Renal pelvis (tissue), 1 donor: ENCODE measurements at regions not wholly inside any gene's neighbourhood (a gene's known extent, or its start where the extent isn't known, plus 50 kb on each side); places are given as distances from the start of the nearest gene placed in this dataset.
"Not testable (repeated sequence)": the region's sequence is repeated elsewhere in the genome, so short reads cannot be mapped to it uniquely, and the experiment has no call there.

Experiments
- DNase-seq: peaks from one replicate; pipeline ENCODE4 v3.0.0-alpha.2; 2013

DNA sequence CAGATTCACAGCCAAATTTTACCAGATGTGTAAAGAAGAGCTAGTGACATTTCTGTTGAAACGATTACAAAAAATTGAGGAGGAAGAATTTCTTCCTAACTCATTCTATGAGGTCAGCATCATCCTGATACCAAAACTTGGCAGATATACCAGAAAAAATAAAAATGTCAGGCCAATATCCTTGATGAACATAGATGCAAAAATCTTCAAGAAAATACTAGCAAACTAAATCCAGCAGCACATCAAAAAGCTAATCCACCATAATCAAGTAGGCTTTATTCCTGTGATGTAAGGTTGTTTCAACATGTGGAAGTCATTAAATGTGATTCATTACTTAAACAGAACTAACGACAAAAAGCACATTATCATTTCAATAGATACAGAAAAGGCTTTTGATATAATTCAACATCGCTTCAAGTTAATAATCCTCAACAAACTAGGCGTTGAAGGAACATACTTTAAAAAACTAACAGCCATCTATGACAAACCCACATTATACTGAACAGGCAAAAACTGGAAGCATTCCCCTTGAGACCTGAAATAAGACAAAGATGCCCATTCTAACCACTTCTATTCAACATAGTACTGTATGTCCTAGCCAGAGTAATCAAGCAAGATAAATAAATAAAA, 807.7 kb upstream of the ZWINT start:
- DNase-seq: no peak

DNA sequence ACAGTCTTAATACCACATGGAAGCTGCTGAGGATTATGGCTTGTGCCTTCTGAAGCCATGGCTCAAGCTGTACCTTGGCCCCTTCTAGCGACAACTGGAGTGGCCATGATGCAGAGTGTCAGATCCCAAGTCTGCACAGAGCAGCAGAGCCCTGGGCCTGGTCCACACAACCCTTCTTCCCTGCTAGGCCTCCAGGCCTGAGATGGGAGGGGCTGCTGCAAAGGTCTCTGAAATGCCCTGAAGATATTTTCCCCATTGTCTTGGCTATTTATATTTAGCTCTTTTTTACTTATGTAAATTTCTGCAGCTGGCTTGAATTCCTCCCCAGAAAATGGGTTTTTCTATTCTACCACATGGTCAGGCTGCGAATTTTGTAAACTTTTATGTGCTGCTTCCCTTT, 804.6 kb upstream of the ZWINT start:
- no peak for DNase-seq

DNA sequence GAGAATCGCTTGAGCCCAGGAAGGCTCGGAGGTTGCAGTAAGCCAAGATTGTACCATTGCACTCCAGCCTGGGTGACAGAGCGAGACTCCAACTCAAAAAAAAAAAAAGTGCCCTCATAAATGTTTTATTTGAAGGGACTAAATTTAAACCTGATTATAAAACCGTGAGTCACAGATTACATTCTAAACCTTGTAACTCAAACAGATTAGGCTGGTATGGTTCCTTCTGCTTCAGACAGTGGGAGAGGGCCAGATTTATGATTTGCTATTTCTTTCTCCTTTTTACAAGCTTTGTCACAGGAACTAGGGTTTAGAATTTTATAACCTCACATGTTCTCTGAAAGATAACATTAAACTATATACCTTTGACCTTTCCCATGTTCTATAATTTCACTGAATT, 801.2 kb upstream of the ZWINT start:
- no peak for DNase-seq

DNA sequence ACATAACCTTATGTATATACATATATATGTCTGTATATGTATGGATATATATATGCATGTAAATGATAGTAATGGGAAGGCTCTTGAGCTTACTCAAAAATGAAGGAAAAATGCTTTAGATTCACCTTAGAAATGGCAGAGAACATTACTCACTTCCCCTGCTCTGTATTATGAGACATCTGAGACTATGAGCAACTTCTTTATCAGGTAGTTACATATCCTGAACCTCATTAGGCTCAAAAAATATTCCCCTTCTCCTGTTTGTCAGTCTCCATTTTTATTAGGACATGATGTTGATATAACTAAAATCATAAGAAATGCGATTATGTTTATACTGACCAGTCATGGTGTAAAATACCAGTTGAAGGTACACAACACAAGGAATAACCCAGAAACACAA, 800.1 kb upstream of the ZWINT start:
- no peak for DNase-seq

DNA sequence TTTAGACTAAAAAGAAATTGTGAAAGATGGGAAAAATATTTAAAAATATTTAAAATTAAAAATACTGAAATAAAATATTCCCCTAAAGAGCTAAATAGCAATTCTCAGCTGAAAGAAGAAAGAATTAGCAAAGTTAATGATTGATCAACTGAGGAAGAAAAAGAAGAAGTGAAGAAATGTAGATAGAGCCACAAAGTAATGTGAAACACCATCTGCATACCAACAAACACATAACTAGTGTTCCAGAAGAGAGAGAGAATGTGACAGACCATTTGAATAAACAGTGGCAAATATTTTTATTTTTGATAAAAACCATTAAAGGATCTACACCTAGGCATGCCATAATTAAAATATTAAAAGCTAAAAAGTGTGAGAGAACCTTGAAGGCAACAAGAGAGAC, 784.5 kb upstream of the ZWINT start:
- no peak for DNase-seq

DNA sequence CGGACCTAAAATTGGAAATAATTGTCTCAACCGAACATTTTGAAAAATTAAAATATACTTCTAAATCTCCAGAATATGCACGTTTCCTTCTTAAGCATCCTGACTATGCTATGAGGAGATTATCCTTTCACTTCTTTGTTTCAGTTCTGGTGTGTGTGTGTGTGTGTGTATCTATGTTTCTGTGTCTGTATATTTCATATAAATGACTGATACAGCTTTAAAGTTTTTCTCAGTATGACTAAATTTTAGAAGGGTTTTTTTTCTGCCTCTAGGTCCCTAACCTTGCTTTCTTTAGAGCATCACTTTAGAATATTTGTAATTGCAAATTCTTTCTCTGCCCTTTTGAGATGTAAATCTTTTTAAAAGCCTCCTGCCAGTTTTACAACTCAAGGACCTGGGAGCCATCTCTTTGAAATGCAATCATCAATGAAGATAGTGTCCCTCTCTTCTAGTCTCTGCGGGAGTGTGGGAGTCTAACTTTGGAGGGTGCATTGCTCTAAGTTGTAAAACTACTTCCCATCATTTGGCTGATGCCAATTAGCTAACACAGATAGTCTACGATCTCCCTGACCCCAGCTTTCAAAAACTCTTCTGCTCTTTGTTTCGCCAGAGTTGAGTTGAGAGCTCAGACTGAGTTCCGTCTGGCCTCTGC, 782.0 kb upstream of the ZWINT start:
- no peak for DNase-seq

DNA sequence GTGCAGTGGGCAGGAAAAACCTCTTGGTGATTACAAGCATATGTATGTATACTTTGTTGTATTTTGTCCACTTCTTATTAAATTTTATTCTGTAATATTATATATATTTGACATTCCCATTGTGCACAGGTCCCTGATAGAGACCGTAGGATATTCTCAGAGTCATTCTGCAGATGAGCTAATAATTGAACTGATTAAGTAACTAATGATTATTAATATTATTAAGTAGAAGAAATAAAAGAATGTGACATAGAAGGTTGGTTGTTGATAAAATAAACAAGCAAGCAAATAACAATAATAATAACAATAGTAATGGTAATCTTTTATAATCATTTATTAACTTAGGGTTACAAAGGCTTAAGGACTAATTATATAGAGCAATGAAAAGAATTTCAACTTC, 780.6 kb upstream of the ZWINT start:
- DNase-seq: no peak

DNA sequence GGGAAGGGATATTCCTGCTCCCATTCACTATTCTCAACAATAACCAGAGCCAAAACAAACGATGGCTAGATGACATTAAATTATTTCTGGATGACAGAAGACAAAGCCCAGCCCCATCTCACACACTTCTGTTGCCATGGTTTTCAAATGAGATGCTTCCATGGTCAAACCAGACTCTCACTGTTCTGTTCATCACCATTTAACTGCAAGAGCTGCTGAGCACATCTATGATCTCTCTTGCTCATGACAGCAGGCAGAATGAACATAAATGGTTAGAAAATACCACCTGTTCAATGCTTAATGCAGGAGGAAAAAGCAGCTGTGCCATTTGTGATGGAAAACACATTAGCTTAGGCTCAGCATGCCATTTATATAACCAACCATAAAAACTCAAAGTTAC, 758.6 kb upstream of the ZWINT start:
- no peak for DNase-seq

DNA sequence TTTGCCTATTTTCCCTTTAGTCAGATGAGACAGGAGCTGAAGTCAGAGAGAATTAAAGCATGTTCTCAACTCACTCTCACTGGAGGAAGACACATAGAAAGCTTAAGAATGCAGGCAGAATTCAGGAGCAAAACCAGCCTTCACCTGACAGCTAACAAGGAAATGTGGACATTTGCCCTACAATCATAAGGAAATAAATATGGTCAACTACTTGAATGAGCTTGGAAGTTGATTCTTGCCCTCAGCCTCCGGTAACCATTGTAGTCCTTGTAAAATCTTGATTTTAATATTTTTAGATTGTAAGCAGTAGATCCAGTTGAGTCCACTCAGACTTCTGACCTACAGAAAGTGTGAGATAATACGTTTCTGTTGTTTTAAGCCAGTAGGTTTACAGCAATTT, 752.5 kb upstream of the ZWINT start:
- DNase-seq: no peak

DNA sequence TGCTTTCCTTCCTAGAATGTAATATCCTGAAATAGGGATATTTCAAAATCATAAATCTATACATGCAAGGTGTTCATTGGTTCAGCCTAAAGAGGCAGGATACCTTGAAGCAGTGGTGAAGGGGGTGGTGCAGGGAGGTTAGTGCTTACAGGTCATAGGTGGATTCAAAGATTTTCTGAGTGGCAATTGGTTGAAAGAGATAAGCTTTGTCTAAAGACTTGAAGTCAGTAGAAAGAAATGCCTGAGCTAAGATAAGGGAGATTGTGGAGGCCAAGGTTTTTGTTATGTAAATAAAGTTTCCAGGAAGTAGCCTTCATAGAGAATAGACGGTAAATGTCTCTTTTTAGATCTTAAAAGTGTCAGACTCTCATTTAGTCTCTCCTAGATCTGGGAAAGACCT, 741.2 kb upstream of the ZWINT start:
- no peak for DNase-seq

DNA sequence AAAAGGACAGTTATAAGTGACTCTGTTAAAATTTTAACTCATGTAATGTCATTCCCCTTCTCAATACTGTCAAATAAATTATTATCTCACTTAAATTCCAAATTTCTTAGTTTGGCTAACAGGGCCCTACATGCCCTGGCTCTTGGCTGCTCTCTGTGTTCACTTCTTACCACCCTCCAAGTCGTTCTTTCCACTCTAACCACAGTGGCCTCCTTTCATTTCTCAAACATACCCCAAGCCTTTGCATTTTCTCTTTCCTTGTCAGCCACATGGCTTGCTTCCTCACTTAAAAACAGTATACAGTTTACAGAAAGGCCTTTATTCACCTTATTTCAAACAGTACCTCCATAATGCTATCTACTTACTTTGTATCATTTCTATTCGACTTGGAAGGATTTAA, 737.1 kb upstream of the ZWINT start:
- DNase-seq: no peak

DNA sequence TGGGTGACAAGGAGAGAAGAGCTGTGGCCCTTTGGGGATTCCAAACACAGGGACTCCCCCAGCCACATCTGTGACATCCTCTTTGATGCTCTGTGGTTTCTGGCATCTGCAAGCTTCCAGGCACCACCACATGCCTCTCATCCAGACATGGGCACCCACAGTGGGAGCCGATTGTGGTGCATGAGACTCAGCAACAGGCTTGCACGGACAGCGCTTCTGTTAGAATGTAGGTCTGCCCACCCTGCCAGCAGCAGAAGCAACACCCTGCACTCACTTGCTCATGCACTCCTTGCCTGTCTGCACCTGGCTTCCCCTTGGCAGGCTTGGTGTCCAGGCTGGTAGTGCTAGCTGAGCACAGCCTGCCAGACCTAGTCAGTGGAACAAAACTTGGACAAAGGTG, 735.0 kb upstream of the ZWINT start:
- DNase-seq: no peak

DNA sequence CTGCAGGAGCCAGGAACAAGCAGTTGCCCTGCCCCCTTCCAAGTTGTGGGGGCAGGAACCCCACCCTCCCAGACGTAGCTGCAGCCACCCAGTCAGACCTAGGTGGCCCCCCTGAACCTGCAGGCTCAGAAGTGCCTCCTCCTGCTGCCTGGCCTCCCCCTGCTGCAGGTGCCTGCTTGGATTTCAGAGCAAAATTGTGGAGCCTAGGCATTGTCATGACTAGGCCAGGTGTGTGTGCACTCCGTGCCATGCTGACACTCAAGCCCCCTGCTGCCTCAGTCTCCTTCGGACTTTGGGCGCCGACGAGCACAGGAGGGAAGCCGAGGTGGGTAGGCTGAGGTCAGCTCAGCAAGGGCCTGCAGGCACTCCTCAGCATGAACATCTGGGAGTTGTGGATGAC, 733.9 kb upstream of the ZWINT start:
- no peak for DNase-seq

DNA sequence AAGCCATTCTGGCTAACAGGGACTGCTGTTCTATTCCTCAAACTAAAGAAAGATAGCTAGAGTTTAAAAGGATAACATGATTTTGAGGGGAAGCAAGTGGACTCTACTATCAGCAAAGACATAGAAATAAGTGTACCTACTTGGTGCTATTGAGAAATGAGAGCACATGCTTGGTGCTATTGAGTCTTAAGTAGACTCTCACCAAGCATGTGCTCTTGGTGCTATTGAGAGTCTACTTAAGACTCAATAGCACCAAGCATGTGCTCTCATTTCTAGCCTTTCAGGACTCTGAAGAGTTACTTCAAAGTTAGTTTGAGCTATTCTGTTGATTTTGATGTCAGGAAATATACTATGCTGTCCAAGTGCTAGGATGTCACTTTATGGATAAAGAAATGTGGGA, 733.0 kb upstream of the ZWINT start:
- no peak for DNase-seq

DNA sequence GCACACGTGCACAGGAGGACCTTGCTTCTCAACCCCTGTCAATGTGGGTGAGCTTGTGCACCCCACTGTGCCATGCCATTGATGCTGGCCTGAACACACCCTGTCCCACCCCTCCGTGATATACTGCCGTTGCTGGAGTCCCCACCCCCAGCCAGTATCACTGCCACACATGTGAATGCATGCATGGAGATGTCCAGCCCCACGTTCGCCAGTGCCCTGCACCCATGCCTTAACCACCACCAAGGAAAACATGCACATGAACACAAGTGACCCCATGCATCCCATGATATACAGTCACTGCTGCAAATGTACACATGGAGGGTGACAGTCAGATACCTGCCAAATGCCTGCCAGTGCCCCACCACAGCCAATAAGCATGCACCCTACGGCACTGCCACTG, 692.5 kb upstream of the ZWINT start:
- no peak for DNase-seq

DNA sequence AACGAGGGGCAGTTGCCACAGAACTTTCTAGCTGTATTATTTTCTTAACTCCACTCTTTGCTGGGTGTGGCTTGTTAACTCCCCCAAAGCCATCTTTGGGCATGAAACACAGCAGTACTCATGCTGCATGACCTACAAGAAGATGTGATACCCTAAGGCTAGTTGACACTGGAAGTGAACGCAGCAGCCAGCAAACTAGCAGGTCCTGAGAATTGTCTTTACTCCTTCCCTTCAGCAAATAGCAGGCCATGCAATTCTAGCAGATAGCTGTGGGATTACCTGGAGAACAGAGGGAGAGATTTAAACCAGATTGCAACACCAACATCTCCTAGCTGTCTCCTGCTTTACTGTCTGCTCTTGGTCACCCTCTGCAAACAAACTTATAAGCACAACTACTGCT, 688.0 kb upstream of the ZWINT start:
- no peak for DNase-seq

DNA sequence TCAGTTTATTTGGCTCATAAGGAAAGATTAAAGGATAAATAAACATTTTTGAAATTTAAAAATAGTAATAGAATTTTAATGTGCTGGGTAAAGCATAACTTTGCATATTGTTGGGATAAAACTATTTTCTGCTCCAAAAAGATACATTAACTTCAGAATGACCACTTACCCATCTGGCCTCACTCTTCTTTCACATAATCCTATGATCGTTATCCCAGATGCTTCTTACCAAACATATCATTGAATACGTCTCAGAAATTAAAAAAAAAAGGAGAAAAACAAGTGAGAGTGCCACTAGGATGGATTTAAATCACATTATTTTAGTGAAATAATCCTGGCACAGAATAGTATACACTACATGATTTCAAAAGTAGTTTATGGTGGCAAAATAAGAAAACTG, 677.5 kb upstream of the ZWINT start:
- DNase-seq: no peak

DNA sequence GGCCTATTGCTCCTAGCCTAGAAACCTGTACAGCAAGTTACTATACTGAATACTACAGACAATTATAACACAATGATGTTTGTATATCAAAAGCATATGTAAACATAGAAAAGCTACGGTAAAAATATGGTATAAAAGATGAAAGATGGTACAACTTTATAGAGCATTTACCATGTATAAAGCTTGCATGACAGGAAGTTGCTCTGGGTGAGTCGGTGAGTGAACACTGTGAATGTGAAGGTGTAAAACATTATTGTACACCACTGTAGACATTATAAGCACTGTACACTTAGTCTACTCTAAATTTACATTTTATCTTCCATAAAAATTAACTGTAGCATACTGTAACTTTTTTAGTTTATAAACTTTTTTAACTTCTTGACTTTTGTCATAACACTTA, 674.3 kb upstream of the ZWINT start:
- no peak for DNase-seq

DNA sequence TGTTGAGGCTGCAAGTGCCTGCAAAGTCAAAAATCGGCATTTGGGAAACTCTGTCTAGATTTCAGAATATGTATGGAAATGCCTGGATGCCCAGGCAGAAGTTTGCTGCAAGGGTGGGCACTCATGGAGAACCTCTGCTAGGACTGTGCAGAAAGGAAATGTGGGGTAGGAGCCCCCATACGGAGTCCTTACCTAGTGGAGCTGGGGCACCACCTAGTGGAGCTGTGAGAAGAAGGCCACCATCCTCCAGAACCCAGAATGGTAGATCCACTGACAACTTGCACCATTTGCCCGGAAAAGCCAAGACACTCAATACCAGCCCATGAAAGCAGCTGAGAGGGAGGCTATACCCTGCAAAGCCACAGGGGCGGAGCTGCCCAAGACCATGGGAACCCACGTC, 671.2 kb upstream of the ZWINT start:
- DNase-seq: not testable (repeated sequence)

DNA sequence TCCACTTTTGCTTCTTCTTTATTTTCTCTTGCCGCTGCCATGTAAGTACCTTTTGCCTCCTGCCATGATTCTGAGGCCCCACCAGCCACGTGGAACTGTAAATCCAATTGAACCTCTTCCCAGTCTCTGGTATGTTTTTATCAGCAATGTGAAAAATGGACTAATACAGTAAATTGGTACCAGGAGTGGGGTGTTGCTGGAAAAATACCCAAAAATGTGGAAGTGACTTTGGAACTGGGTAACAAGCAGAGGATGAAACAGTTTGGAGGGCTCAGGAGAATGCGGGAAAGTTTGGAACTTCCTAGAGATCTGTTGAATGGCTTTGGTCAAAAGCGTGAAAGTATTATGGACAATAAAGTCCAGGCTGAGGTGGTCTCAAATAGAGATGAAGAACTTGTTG, 670.3 kb upstream of the ZWINT start:
- DNase-seq: no peak

DNA sequence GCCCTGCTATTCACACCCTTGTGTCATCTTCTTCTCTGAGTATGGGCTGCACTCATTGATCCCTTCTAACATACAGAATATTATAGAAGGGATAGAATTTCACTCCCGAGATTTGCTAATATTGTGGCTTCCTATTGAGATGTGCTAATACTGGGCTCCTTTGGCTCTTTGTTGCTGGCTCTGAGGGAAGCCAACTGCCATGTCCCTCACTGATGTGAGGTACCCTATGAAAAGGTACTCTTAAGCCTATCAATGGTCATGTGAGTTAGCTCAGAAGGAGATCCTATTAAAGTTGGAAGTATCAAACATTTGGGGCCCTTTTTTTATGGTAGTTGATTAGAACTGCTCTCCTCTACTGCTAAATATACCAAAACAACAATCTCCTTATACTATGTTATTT, 665.2 kb upstream of the ZWINT start:
- DNase-seq: no peak

DNA sequence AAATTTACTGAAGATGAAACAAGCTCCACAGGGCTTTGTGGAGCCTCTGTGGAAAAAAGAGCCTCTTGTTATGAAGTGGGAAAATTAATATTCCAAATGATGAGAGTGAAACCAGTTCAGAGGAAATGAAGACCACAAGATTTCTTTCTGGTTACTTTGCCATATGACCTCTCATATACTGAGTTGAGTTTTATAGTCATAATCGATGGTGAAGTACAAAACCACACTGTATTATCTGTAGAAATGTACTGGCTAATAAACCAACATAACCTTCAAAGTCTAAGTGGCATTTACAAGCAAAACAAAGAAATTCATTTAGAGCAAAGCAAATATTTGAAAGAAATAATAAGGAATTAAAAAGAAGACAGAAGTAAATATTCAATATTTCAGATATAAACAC, 662.6 kb upstream of the ZWINT start:
- DNase-seq: no peak

DNA sequence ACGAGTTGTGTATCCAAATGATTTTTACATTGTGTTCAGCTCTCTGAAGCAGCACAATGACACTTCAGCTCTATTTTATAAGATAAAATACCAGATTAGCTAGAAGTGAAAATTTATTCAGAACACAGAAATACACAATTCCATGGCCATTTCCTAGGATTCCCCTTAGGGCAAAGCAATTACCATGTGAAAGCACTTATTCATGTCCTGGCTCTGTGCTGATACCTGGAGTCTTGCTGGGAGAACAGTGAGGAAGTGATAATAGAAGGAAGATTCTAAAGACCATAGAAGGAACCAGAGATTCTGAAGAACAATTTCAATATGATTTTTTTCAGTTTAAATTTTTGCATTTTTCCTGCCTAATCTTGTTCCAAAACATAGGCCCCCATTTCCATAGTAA, 657.4 kb upstream of the ZWINT start:
- DNase-seq: no peak

DNA sequence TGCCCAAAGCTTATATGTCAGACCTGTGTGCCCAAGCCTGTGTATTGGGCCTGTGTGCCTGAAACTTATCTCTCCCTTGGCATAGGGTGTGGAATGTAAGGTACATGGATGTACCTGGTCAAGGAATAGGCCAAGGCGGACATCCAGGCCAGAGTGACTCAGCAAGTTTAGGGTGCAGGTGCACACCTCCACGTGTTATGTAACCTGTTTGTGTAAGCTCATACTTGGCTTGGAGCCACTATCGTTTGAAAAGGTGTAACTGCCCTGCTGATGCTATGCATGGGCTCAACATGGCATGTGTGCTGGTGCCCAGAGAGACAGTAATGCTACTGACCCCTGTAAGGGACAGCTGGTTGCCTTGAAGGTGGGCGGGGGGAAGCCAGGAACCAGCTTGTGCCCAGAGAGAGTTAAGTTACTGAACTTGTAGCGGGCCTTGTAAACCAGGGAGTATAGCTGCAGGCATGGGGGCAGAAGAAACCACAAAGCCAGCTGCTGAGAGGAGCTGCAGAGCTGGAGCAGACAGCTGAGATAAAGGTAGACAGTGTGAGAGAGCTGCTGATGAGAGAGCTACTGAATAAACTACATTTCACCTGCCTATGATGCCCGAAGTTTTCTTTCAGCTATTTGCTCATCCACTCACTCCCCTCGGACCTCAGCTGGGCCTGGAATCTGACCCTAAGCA, 656.4 kb upstream of the ZWINT start:
- no peak for DNase-seq
